K562 (cell line): ENCODE measurements at regions not wholly inside any gene's neighbourhood (a gene's known extent, or its start where the extent isn't known, plus 50 kb on each side); places are given as distances from the start of the nearest gene placed in this dataset.

Experiments
- GABPA ChIP-seq: fragments of 200-800 bp; sonication (Bioruptor generic); conservative IDR thresholded peaks from 2 replicates; pipeline ENCODE4 v1.6.1; 2016; ENCODE audit warnings: low read depth, missing genetic modification characterization, missing compliant biosample characterization
- GTF2A2 ChIP-seq: IDR thresholded peaks from 2 replicates; pipeline ENCODE4 v1.6.1; 2016; ENCODE audit warnings: mild to moderate bottlenecking, missing genetic modification characterization, missing compliant biosample characterization
- KLF13 ChIP-seq: fragments of 450-650 bp; IDR thresholded peaks from 2 replicates; pipeline ENCODE4 v1.6.1; 2016; ENCODE audit warnings: missing genetic modification characterization, low read depth, mild to moderate bottlenecking, missing compliant biosample characterization, moderate library complexity, borderline replicate concordance
- MITF ChIP-seq: IDR thresholded peaks from 2 replicates; pipeline ENCODE4 v1.6.1; 2014; ENCODE audit warnings: antibody characterized with exemption
- MLLT1 ChIP-seq, 2 experiments: fragments of 450-650 bp; IDR thresholded peaks; 2 replicates each; pipeline ENCODE4 v1.6.1; 2016
- MYBL2 ChIP-seq, 2 experiments: fragments of 450-650 bp in 1 of 2; sonication (generic) in 1 of 2; formaldehyde crosslinking in 1 of 2; IDR thresholded peaks; 2 replicates each; pipeline versions ENCODE4 v1.6.1 to v1.8.1; 2017 to 2022; ENCODE audit warnings: borderline replicate concordance in 1 of 2, inconsistent platforms in 1 of 2, low read depth in 1 of 2, mild to moderate bottlenecking in 1 of 2, missing genetic modification reagents in 1 of 2, moderate library complexity in 1 of 2
- POLR3G ChIP-seq: IDR thresholded peaks from 2 replicates; pipeline ENCODE4 v1.6.1; 2011; ENCODE audit not compliant: insufficient read length, insufficient replicate concordance; ENCODE audit errors: extremely low read depth
- SRSF1 ChIP-seq: fragments of 200-400 bp; formaldehyde crosslinking; IDR thresholded peaks from 2 replicates; pipeline ENCODE4 v1.6.1; 2017; ENCODE audit warnings: mild to moderate bottlenecking, low read depth, low read length, moderate library complexity
- TFE3 ChIP-seq: fragments of 450-650 bp; formaldehyde crosslinking; IDR thresholded peaks from 2 replicates; pipeline ENCODE4 v1.4.0; 2020; ENCODE audit warnings: mild to moderate bottlenecking, mixed read lengths
- ZFP91 ChIP-seq: sonication (generic); formaldehyde crosslinking; IDR thresholded peaks from 2 replicates; pipeline ENCODE4 v1.8.0; 2022; ENCODE audit warnings: mild to moderate bottlenecking, missing genetic modification reagents
- ZNF133 ChIP-seq: fragments of 250-450 bp; sonication (Bioruptor Pico); IDR thresholded peaks from 2 replicates; pipeline ENCODE4 v1.4.0; 2020; ENCODE audit warnings: mild to moderate bottlenecking
- ZNF280A ChIP-seq: fragments of 450-650 bp; IDR thresholded peaks from 2 replicates; pipeline ENCODE4 v1.6.1; 2018; ENCODE audit warnings: mild to moderate bottlenecking, low read depth; ENCODE audit not compliant: partially characterized antibody
- ZNF583 ChIP-seq: fragments of 250-450 bp; sonication (Bioruptor Pico); IDR thresholded peaks from 2 replicates; pipeline ENCODE4 v1.4.0; 2020
- ZNF695 ChIP-seq: fragments of 450-650 bp; formaldehyde crosslinking; IDR thresholded peaks from 2 replicates; pipeline ENCODE4 v1.4.0; 2020; ENCODE audit warnings: mild to moderate bottlenecking, moderate library complexity
- ZNF717 ChIP-seq: fragments of 250-450 bp; sonication (Bioruptor Pico); IDR thresholded peaks from 2 replicates; pipeline ENCODE4 v1.5.0; 2021

GRCh38 chr12:127145929-127146789, 1120.8 kb upstream of the TMEM132C start (continued):
- TF ChIP-seq ZNF583 (CRISPR knock-in tag), result no peak
- TF ChIP-seq GTF2A2, result no peak
- no peak for TF ChIP-seq ZNF717 (CRISPR knock-in tag)
- no peak for TF ChIP-seq MYBL2 (IDR thresholded peaks at IDR 0.05; ENCODE audit: low read depth)
- TF ChIP-seq MYBL2 (CRISPR knock-in tag; IDR thresholded peaks at IDR 0.05; ENCODE audit: borderline replicate concordance), result no peak
- no peak for TF ChIP-seq ZFP91 (CRISPR knock-in tag)
- no peak for TF ChIP-seq TFE3 (CRISPR knock-in tag)
- peak in 1 of 2 experiments; percentile 55; a peak in 2 of 4 replicates for TF ChIP-seq MLLT1 (IDR thresholded peaks at IDR 0.05)
- no peak for TF ChIP-seq SRSF1
- no peak for TF ChIP-seq KLF13 (tag)
- TF ChIP-seq GABPA (tag), result no peak
- TF ChIP-seq ZNF133 (CRISPR knock-in tag), result no peak
- no peak for TF ChIP-seq ZNF695
- TF ChIP-seq MITF, result no peak
- TF ChIP-seq POLR3G, result no peak
- no peak for TF ChIP-seq ZNF280A
